ENCODE measurements at regions not wholly inside any gene's neighbourhood (a gene's known extent, or its start where the extent isn't known, plus 50 kb on each side); places are given as distances from the start of the nearest gene placed in this dataset.

DNA sequence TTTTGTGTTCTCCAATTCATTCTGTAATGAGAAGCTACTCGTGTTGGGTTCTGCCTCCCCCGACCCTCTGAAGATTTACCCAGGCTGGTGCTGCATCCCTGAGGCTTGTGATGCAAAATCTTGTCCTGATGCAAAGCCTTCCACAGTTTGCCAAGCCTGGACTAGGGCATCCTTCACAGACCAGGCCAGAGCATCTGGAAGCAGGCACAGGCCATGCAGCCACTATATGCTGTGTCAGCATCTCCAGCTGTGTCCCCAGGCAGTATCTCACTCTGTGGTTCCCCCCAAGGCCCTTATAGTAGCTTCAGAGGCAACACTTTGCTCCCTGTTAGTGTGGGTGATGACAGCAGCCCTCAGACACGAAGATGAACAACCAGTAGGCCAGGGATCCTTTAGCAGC lies 77.3 kb upstream of the RCN1 start:
- ATAC-seq (ENCODE audit: low read depth in 2 of 2) (peak in 1 of 2 donors; percentile 28), DNase-seq (no peak)
- H3K4me3 ChIP-seq (ENCODE audit: low read depth, low read length), result no peak overlapping the region
- H3K4me1 ChIP-seq (ENCODE audit: control insufficient read depth, insufficient read depth, low read length, poor library complexity, severe bottlenecking), result no peaks in the 10 kb centered on the region
- Mint-ChIP-seq H3K4me1 (no peaks in the 10 kb centered on the region), H3K27me3 (peaks cover 17% of the 10 kb centered on the region), H3K9me3 (no peaks in the 10 kb centered on the region), H3K4me3 (no peak overlapping the region), H3K27ac (no peak overlapping the region), H3K36me3 (no peaks in the 10 kb centered on the region)
- no peak overlapping the region for H3K27ac ChIP-seq (ENCODE audit: insufficient read depth, low read length, poor library complexity, severe bottlenecking)
- no peaks in the 10 kb centered on the region for H3K36me3 ChIP-seq (ENCODE audit: control insufficient read depth, insufficient read depth, low read length)
- H3K27me3 ChIP-seq (ENCODE audit: control insufficient read depth, insufficient read depth, low read length), result peaks cover 2% of the 10 kb centered on the region
- H3K9me3 ChIP-seq (ENCODE audit: control insufficient read depth in 2 of 2, low read length in 2 of 2), result no peaks in the 10 kb centered on the region

DNA sequence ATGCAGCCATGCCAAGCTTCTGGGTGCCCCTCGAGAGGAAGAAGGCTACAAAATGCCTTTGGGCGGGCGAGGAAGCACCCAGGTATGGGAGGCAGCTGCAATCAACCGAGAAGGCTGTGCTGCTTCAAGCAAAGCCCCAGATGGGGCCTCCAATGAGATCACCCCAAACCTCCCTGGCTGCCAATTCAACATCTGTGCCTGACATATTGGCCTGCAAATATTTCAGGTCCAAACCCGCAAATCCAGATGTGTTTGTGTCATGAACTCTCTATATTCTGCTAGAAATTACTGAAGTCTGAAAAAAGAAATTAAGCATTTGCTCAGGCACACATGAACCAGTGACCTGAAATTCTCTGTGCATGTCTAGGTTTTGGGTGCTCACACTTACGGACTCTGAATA lies 78.8 kb upstream of the RCN1 start:
- no peak overlapping the region for H3K27ac Mint-ChIP-seq
- no peaks in the 10 kb centered on the region for H3K9me3 Mint-ChIP-seq
- Histone ChIP-seq H3K27me3 (ENCODE audit: control insufficient read depth, insufficient read depth, low read length) (peaks cover 7% of the 10 kb centered on the region), H3K36me3 (ENCODE audit: control insufficient read depth, insufficient read depth, low read length) (no peaks in the 10 kb centered on the region), H3K27ac (ENCODE audit: insufficient read depth, low read length, poor library complexity, severe bottlenecking) (no peak overlapping the region), H3K4me3 (ENCODE audit: low read depth, low read length) (no peak overlapping the region), H3K4me1 (ENCODE audit: control insufficient read depth, insufficient read depth, low read length, poor library complexity, severe bottlenecking) (no peaks in the 10 kb centered on the region), H3K9me3 (ENCODE audit: control insufficient read depth in 2 of 2, low read length in 2 of 2) (no peaks in the 10 kb centered on the region)
- no peaks in the 10 kb centered on the region for H3K36me3 Mint-ChIP-seq
- H3K4me3 Mint-ChIP-seq, result no peak overlapping the region
- H3K4me1 Mint-ChIP-seq, result no peaks in the 10 kb centered on the region
- ATAC-seq (ENCODE audit: low read depth in 2 of 2), result no peak
- peaks cover 25% of the 10 kb centered on the region for H3K27me3 Mint-ChIP-seq
- no peak for DNase-seq

GRCh38 chr11:32008880-32009551 lies 81.9 kb upstream of the RCN1 start:
- Mint-ChIP-seq H3K36me3 (no peaks in the 10 kb centered on the region), H3K27me3 (peaks cover 29% of the 10 kb centered on the region), H3K4me3 (no peak overlapping the region), H3K4me1 (no peaks in the 10 kb centered on the region), H3K9me3 (no peaks in the 10 kb centered on the region), H3K27ac (no peak overlapping the region)
- peaks cover 6% of the 10 kb centered on the region for H3K27me3 ChIP-seq (ENCODE audit: control insufficient read depth, insufficient read depth, low read length)
- H3K9me3 ChIP-seq (ENCODE audit: control insufficient read depth in 2 of 2, low read length in 2 of 2), result no peaks in the 10 kb centered on the region
- no peak overlapping the region for H3K4me3 ChIP-seq (ENCODE audit: low read depth, low read length)
- no peak for DNase-seq
- no peaks in the 10 kb centered on the region for H3K36me3 ChIP-seq (ENCODE audit: control insufficient read depth, insufficient read depth, low read length)
- ATAC-seq (ENCODE audit: low read depth in 2 of 2), result no peak
- no peaks in the 10 kb centered on the region for H3K4me1 ChIP-seq (ENCODE audit: control insufficient read depth, insufficient read depth, low read length, poor library complexity, severe bottlenecking)
- no peak overlapping the region for H3K27ac ChIP-seq (ENCODE audit: insufficient read depth, low read length, poor library complexity, severe bottlenecking)

DNA sequence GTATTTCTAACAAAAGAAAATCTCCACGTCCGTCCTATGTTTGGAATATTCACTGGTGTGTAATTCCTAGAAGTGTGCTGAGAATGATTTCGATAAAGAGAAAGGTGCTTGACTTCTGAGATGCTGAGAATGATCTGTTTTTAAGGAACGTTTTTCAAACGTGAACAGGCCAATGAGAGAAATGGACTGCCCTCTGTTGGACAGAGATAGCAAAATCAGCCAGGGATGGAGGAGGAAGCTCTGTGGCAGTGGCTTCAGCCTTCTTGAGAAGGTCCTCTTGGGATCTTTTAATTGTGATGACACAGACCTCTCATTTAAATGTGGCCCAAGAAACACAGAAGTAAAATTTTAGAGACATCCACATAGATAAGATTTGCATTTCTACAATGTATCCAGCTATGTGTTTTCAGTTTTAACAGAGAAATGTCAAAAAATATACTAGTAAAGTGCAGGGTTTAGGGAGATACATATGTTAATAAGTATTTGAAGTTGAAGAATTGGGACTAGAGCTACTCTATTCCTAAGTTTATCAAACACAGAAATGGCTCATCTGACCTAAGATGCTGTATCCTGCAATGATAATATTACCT lies 84.0 kb upstream of the RCN1 start:
- Mint-ChIP-seq H3K4me3 (no peak overlapping the region), H3K36me3 (no peaks in the 10 kb centered on the region), H3K9me3 (no peaks in the 10 kb centered on the region), H3K4me1 (no peaks in the 10 kb centered on the region), H3K27me3 (peaks cover 29% of the 10 kb centered on the region), H3K27ac (no peak overlapping the region)
- peak in 2 of 3 donors; percentile 13 to 34 for DNase-seq
- Histone ChIP-seq H3K27ac (ENCODE audit: insufficient read depth, low read length, poor library complexity, severe bottlenecking) (no peak overlapping the region), H3K4me3 (ENCODE audit: low read depth, low read length) (no peak overlapping the region), H3K9me3 (ENCODE audit: control insufficient read depth in 2 of 2, low read length in 2 of 2) (no peaks in the 10 kb centered on the region), H3K4me1 (ENCODE audit: control insufficient read depth, insufficient read depth, low read length, poor library complexity, severe bottlenecking) (no peaks in the 10 kb centered on the region), H3K27me3 (ENCODE audit: control insufficient read depth, insufficient read depth, low read length) (peaks cover 6% of the 10 kb centered on the region), H3K36me3 (ENCODE audit: control insufficient read depth, insufficient read depth, low read length) (no peaks in the 10 kb centered on the region)
- no peak for ATAC-seq (ENCODE audit: low read depth in 2 of 2)

DNA sequence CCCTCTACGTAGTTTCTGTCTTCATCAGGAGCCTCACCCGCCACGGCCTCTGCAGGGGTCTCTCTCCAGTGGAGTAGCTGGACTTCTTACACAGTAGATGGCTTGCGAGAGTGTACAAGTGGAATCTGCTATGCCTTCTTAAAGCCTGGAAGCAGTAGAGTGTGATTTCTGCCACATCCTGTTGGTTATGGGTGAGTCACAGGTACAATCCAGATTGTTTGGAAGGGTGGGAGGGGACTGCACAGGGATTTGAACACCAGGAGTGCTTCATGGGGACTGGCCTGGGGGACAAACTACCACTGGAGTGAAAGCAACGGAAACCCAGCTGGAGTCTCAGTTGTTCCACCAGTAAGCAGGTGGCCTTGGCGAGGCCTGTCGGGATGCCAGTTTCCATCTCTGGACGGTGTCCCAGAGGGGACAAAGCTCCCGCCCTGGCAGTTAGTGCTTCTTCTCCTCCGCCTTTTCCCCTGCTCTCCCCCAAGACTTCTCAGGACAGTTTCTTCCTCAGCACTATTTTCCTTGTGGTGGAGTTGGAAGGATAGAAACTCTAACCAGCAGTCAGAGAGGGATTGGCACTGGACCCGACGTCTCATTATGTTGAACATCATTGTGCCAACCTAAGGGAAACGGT lies 85.0 kb upstream of the RCN1 start:
- DNase-seq (no peak), ATAC-seq (ENCODE audit: low read depth in 2 of 2) (no peak)
- no peak overlapping the region for H3K4me3 Mint-ChIP-seq
- Histone ChIP-seq H3K4me3 (ENCODE audit: low read depth, low read length) (no peak overlapping the region), H3K27me3 (ENCODE audit: control insufficient read depth, insufficient read depth, low read length) (peaks cover 6% of the 10 kb centered on the region), H3K9me3 (ENCODE audit: control insufficient read depth in 2 of 2, low read length in 2 of 2) (no peaks in the 10 kb centered on the region), H3K27ac (ENCODE audit: insufficient read depth, low read length, poor library complexity, severe bottlenecking) (no peak overlapping the region), H3K36me3 (ENCODE audit: control insufficient read depth, insufficient read depth, low read length) (no peaks in the 10 kb centered on the region), H3K4me1 (ENCODE audit: control insufficient read depth, insufficient read depth, low read length, poor library complexity, severe bottlenecking) (no peaks in the 10 kb centered on the region)
- H3K36me3 Mint-ChIP-seq, result no peaks in the 10 kb centered on the region
- H3K9me3 Mint-ChIP-seq, result no peaks in the 10 kb centered on the region
- H3K27me3 Mint-ChIP-seq, result peaks cover 27% of the 10 kb centered on the region
- no peaks in the 10 kb centered on the region for H3K4me1 Mint-ChIP-seq
- H3K27ac Mint-ChIP-seq, result no peak overlapping the region

DNA sequence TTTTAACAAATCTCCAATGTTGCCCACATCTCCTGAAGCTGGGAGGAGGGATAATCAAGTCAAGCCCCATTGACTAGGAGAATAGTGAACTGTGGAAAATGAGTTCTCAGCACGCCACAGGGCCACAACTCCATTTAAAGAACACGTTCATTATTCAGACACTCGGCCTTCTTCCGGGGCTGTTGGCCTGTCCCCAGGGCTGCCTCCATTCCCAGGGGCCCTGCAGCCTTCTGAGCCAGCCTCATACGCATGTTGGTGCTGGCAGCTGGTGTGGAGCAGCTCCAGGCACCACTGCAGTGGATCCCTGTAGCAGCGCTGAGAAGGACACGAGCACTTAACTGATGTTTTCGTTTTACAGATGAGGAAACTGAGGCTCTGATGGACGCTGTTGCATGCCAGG lies 87.5 kb upstream of the RCN1 start:
- no peaks in the 10 kb centered on the region for H3K9me3 ChIP-seq (ENCODE audit: control insufficient read depth in 2 of 2, low read length in 2 of 2)
- H3K9me3 Mint-ChIP-seq, result no peaks in the 10 kb centered on the region
- no peak overlapping the region for H3K27ac Mint-ChIP-seq
- no peak overlapping the region for H3K4me3 ChIP-seq (ENCODE audit: low read depth, low read length)
- DNase-seq, result no peak
- no peaks in the 10 kb centered on the region for H3K4me1 Mint-ChIP-seq
- H3K36me3 Mint-ChIP-seq, result no peaks in the 10 kb centered on the region
- no peak overlapping the region for H3K27ac ChIP-seq (ENCODE audit: insufficient read depth, low read length, poor library complexity, severe bottlenecking)
- peaks cover 14% of the 10 kb centered on the region for H3K27me3 Mint-ChIP-seq
- no peaks in the 10 kb centered on the region for H3K36me3 ChIP-seq (ENCODE audit: control insufficient read depth, insufficient read depth, low read length)
- no peaks in the 10 kb centered on the region for H3K4me1 ChIP-seq (ENCODE audit: control insufficient read depth, insufficient read depth, low read length, poor library complexity, severe bottlenecking)
- H3K27me3 ChIP-seq (ENCODE audit: control insufficient read depth, insufficient read depth, low read length), result peaks cover 6% of the 10 kb centered on the region
- no peak overlapping the region for H3K4me3 Mint-ChIP-seq
- no peak for ATAC-seq (ENCODE audit: low read depth in 2 of 2)

DNA sequence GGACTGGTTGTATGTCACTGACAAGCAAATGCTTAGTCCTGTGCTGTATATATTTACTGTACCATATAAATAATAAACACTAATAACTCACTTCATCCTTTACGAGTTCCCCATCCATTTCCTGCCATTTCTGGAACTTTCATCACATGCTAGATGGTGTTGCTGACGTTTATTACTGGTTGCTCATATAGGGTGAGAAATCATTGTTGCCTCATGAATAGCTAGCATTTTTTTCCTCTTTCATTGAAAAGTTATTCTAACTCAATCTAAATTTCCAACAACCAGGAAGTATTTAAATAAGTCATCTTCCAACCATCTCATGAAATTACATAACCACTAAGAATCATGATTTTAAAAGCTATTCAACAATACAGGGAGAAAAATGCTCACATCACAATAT lies 88.6 kb upstream of the RCN1 start:
- no peaks in the 10 kb centered on the region for H3K4me1 ChIP-seq (ENCODE audit: control insufficient read depth, insufficient read depth, low read length, poor library complexity, severe bottlenecking)
- no peak overlapping the region for H3K4me3 ChIP-seq (ENCODE audit: low read depth, low read length)
- Mint-ChIP-seq H3K4me1 (no peaks in the 10 kb centered on the region), H3K36me3 (no peaks in the 10 kb centered on the region), H3K9me3 (no peaks in the 10 kb centered on the region), H3K27ac (no peak overlapping the region), H3K4me3 (no peak overlapping the region), H3K27me3 (peaks cover 10% of the 10 kb centered on the region)
- ATAC-seq (ENCODE audit: low read depth in 2 of 2), result no peak
- H3K27ac ChIP-seq (ENCODE audit: insufficient read depth, low read length, poor library complexity, severe bottlenecking), result no peak overlapping the region
- no peaks in the 10 kb centered on the region for H3K36me3 ChIP-seq (ENCODE audit: control insufficient read depth, insufficient read depth, low read length)
- peaks cover 2% of the 10 kb centered on the region for H3K27me3 ChIP-seq (ENCODE audit: control insufficient read depth, insufficient read depth, low read length)
- H3K9me3 ChIP-seq (ENCODE audit: control insufficient read depth in 2 of 2, low read length in 2 of 2), result no peaks in the 10 kb centered on the region
- no peak for DNase-seq

- H3K36me3 ChIP-seq (ENCODE audit: control insufficient read depth, insufficient read depth, low read length), result no peaks in the 10 kb centered on the region
- Mint-ChIP-seq H3K27me3 (peaks cover 5% of the 10 kb centered on the region), H3K36me3 (no peaks in the 10 kb centered on the region), H3K4me3 (no peak overlapping the region), H3K27ac (no peak overlapping the region), H3K9me3 (no peaks in the 10 kb centered on the region), H3K4me1 (peaks cover 0 to 15% (median 7%) of the 10 kb centered on the region in 4 donors)
- H3K27ac ChIP-seq (ENCODE audit: insufficient read depth, low read length, poor library complexity, severe bottlenecking), result no peak overlapping the region
- no peak for DNase-seq
- H3K4me3 ChIP-seq (ENCODE audit: low read depth, low read length), result no peak overlapping the region
- no peak for ATAC-seq (ENCODE audit: low read depth in 2 of 2)
- peaks cover 6% of the 10 kb centered on the region for H3K4me1 ChIP-seq (ENCODE audit: control insufficient read depth, insufficient read depth, low read length, poor library complexity, severe bottlenecking)
- H3K9me3 ChIP-seq (ENCODE audit: control insufficient read depth in 2 of 2, low read length in 2 of 2), result no peaks in the 10 kb centered on the region
- no peaks in the 10 kb centered on the region for H3K27me3 ChIP-seq (ENCODE audit: control insufficient read depth, insufficient read depth, low read length)
Measured at GRCh38 chr11:31997955-31998354, 92.9 kb upstream of the RCN1 start.

Measured in CD4-positive, CD25-positive, alpha-beta regulatory T cell (primary cell).